ENCODE measurements at regions not wholly inside any gene's neighbourhood (a gene's known extent, or its start where the extent isn't known, plus 50 kb on each side); places are given as distances from the start of the nearest gene placed in this dataset.
"Not testable (repeated sequence)": the region's sequence is repeated elsewhere in the genome, so short reads cannot be mapped to it uniquely, and the experiment has no call there.

- no peak for DNase-seq (ENCODE audit: low read depth)
Observed at GRCh38 chr5:138647794-138648410, 72.7 kb upstream of the HSPA9 start.

DNA sequence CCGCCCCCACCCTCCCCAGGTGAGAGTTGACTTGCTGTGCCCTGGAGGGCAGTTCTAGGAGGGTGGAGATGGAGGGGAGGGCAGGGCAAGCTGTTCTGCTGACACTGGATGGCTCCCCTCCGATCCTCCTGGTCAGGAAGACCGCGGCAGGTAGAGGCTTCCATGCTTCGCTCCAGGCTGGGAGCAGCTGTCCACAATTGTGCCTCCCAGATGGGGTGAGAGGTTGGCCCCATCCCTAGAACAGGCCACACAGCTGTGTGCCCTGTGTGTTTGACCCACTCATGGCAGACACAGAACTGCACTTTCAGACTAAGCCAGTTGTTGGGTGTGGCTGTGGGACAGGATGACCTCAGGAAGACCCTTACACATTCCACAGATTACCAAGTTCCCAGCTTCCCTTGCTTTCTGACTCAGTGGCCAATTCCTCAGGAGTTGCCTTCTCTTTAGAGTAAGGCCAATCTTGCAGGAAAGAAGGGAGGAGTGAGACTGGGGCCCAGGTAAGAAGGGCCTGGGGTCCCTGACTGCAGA, 72.1 kb upstream of the HSPA9 start:
- DNase-seq (ENCODE audit: low read depth), result no peak

- DNase-seq (ENCODE audit: low read depth), result no peak
Observed at GRCh38 chr5:138646671-138647070, 71.5 kb upstream of the HSPA9 start.

DNA sequence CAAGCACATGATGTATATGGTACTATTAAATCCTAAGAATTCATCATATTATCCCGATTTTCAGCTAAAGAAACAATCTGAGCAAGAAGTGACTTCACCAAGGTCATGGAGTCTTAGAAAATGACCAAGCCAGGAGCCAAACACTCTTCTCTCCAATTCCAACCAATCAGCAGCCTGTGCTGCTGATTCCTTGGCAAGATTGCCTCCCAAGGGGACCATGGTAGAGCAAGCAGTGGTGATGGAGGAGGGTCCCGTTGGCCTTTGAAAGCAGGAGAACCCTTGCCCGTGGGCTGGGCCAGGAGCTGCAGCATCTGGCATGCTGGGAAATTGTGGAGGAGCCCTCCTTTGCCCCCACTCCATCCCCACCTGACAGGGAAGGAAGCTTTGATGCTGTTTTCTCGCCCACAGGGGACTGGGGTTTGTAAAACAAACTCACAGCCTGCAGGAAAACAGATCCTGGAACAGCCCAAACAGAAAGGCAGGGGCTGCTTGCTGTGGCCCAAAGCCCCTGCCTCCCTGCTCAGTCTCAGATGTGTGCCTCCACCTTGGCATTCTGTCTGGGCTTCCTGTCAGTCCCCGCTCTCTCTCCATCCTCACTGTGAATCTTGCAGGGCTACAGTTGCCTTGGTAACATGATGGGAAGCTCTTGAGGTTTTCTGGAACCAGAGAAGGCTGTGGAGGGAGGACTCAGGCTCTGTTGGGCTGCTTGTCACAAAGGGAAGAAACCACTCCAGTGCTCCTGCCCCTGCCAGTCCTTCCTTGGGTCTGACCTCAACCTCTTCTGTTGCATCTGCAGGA, 70.8 kb upstream of the HSPA9 start:
- DNase-seq (ENCODE audit: low read depth), result no peak

GRCh38 chr5:138643040-138643791, 68.0 kb upstream of the HSPA9 start:
- DNase-seq (ENCODE audit: low read depth), result no peak

DNA sequence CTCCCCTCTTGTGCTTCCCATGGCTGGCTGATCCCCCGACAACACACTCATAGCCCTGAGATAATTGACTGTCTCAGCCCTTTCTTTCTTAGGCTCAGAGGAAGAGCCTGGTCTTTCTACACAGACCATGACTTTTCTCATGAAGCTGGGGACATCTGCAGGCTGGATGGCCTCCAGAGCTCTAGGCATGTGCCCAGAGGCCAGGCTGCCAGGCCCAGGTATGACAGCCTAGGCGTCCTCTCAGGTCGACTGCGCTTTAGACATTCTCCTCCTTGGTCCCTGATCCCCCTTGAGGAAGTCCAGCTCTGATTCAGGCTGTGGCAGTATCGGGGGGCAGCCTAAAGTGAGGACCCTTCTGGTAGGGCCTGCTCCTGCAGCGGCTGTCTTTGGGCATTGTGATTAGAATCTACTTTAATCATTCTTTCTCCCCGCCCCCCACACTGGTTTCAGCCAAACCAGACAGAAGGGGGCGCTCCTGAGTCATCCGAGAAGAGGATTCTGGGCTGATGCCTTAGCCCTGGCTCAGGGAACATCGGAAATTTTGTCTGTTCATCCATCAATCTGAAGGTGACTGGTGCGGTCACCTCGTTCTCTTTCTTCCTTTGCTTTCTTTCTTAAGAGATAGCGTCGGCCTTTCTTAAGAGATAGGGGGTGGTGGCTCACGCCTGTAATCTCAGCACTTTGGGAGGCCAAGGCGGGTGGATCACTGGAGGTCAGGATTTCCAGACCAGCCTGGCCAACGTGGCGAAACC, 66.5 kb upstream of the HSPA9 start:
- peak; percentile 65 for DNase-seq (ENCODE audit: low read depth)

- no peak for DNase-seq (ENCODE audit: low read depth)
Observed at GRCh38 chr5:138640646-138641254, 65.5 kb upstream of the HSPA9 start.

GRCh38 chr5:138640138-138640537, 64.9 kb upstream of the HSPA9 start:
- no peak for DNase-seq (ENCODE audit: low read depth)

DNA sequence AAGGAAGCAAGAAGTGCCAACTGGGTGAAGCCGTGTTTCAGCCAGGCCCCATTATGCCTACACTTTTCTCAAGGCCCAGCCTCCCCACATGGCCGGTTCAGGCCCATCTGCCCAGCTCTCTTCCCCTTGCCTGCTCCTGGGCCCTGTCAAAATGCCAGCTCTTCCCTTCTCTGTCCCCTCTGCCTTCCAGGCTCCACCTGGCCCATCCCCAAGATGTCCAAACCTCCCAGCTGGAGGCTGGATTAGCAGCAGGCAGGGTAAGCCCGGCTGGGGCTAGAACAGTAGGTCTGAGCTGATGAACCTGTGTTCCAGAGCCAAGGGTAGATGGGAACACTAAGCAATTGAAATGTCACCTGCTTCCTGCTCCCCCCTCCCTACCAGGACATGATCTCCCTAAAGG, 64.1 kb upstream of the HSPA9 start:
- DNase-seq (ENCODE audit: low read depth), result no peak

GRCh38 chr5:138637256-138637655, 62.1 kb upstream of the HSPA9 start:
- DNase-seq (ENCODE audit: low read depth), result no peak

GRCh38 chr5:138636398-138636944, 61.3 kb upstream of the HSPA9 start:
- DNase-seq (ENCODE audit: low read depth), result no peak

DNA sequence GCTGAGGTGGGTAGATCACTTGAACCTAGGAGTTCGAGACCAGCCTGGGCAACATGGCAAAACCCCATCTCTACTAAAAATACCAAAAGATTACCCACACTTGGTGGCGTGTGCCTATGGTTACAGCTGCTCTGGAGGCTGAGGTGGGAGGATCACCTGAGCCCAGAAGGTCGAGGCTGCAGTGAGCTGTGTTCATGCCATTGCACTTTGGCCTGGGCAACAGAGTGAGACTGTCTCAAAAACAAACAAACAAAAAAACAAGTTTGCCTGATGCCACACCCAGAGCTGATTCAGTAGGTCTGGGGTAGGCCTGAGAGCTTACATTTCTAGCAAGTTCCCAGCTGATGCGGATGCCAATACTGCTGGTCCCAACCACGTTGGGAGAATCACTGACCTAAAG, 60.5 kb upstream of the HSPA9 start:
- DNase-seq (ENCODE audit: low read depth), result no peak

- DNase-seq (ENCODE audit: low read depth), result peak; percentile 55
Observed at GRCh38 chr5:138635265-138635664, 60.1 kb upstream of the HSPA9 start.

GRCh38 chr5:138634804-138635203, 59.6 kb upstream of the HSPA9 start:
- not testable (repeated sequence) for DNase-seq (ENCODE audit: low read depth)

- peak; percentile 94 for DNase-seq (ENCODE audit: low read depth)
Observed at GRCh38 chr5:138632900-138633489, 57.8 kb upstream of the HSPA9 start.

DNA sequence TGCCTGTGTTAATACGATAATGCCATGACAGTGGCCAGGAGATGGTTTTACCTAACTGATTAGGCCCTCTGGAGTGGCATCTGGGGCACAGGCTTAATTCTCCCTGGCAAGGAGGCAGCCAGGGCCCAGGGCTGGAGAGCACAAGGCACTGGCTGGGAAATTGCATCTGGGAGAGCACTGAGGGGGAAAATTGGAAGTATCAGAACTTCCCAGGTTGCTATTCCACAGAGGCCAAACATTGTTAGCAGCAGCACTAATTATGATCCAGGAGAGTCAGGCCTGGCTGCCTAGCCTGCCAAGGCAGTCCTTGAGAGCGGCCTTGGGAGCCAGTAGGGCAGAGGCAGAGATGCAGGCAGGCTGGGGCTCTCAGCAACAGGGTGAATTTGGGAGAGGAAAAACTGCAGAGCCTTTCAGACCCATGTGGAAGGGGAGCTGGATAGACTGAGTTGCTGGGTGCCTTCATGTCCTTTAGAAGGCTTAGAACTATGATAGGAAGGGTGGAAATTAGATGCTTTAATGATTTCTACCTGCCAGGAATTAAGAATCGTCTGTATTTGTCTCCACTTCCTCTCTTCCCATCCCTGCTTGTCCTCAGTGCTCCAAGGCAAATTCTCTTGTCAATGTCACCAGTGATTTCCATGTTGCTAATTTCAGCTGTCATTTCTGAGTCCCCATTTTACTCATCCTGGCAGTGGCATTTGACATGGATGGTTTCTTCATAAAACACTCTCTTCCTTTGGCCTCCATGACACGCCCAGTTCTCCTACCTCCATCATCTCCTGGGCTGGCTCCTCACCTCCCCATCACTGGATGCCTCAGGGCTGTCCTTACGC, 56.1 kb upstream of the HSPA9 start:
- DNase-seq (ENCODE audit: low read depth), result no peak

- DNase-seq (ENCODE audit: low read depth), result no peak
Observed at GRCh38 chr5:138629392-138629791, 54.2 kb upstream of the HSPA9 start.

- DNase-seq (ENCODE audit: low read depth), result no peak
Observed at GRCh38 chr5:138626333-138626944, 51.2 kb upstream of the HSPA9 start.

- DNase-seq (ENCODE audit: low read depth), result no peak
Observed at GRCh38 chr5:138625134-138625533, 49.9 kb upstream of the HSPA9 start.
